ENCODE measurements at regions not wholly inside any gene's neighbourhood (a gene's known extent, or its start where the extent isn't known, plus 50 kb on each side); places are given as distances from the start of the nearest gene placed in this dataset.
"Not testable (repeated sequence)": the region's sequence is repeated elsewhere in the genome, so short reads cannot be mapped to it uniquely, and the experiment has no call there.

GRCh38 chr17:77623321-77623720 lies 335.2 kb upstream of the TNRC6C start:
- Mint-ChIP-seq H3K9me3 (peaks cover 37% of the 10 kb centered on the region), H3K27me3 (ENCODE audit: low read depth) (peaks cover 13% of the 10 kb centered on the region)
- H3K4me1 Mint-ChIP-seq (ENCODE audit: low read depth); DNase-seq (ENCODE audit: low spot score); intact Hi-C loops (cut with micrococcal nuclease); H3K27ac Mint-ChIP-seq; H3K4me3 Mint-ChIP-seq (ENCODE audit: low read depth); H3K36me3 Mint-ChIP-seq (ENCODE audit: low read depth): not testable (repeated sequence)

- DNase-seq (ENCODE audit: low spot score) = no peak
- H3K36me3 Mint-ChIP-seq (ENCODE audit: low read depth) = no peaks in the 10 kb centered on the region
- intact Hi-C loops (cut with micrococcal nuclease) = no loop called here
- peaks cover 28% of the 10 kb centered on the region for H3K9me3 Mint-ChIP-seq
- H3K4me1 Mint-ChIP-seq (ENCODE audit: low read depth) = no peaks in the 10 kb centered on the region
- H3K27me3 Mint-ChIP-seq (ENCODE audit: low read depth) = peaks cover 14% of the 10 kb centered on the region
- H3K4me3 Mint-ChIP-seq (ENCODE audit: low read depth) = no peak overlapping the region
- no peak overlapping the region for H3K27ac Mint-ChIP-seq
Observed at GRCh38 chr17:77628035-77628434, 330.5 kb upstream of the TNRC6C start.

DNA sequence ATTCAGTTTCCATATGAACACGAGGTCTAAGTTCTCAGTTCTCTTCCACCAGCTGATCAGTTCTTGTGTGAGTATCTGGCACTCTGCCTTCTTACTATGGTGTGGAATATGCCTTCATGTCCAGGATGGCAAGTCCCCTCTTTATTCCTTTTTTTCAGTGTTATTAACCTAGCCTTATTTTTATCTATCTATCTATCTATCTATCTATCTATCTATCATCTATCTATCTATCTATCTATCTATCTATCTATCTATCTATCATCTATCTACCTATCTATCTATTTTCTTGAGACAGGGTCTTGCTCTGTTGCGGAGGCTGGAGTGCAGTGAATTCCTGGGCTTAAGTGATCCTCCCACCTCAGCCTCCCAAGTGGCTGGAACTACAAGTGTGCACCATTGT lies 329.2 kb upstream of the TNRC6C start:
- H3K36me3 Mint-ChIP-seq (ENCODE audit: low read depth); H3K27ac Mint-ChIP-seq; H3K4me1 Mint-ChIP-seq (ENCODE audit: low read depth); H3K4me3 Mint-ChIP-seq (ENCODE audit: low read depth); intact Hi-C loops (cut with micrococcal nuclease); DNase-seq (ENCODE audit: low spot score): not testable (repeated sequence)
- H3K9me3 Mint-ChIP-seq = peaks cover 28% of the 10 kb centered on the region
- H3K27me3 Mint-ChIP-seq (ENCODE audit: low read depth) = peaks cover 14% of the 10 kb centered on the region

GRCh38 chr17:77631307-77631706 lies 327.2 kb upstream of the TNRC6C start:
- Mint-ChIP-seq H3K9me3 (peaks cover 23% of the 10 kb centered on the region), H3K27me3 (ENCODE audit: low read depth) (peaks cover 11% of the 10 kb centered on the region), H3K4me3 (ENCODE audit: low read depth) (no peak overlapping the region), H3K4me1 (ENCODE audit: low read depth) (peaks cover 20% of the 10 kb centered on the region), H3K36me3 (ENCODE audit: low read depth) (no peaks in the 10 kb centered on the region), H3K27ac (no peak overlapping the region)
- no peak for DNase-seq (ENCODE audit: low spot score)
- intact Hi-C loops (cut with micrococcal nuclease) = no loop called here

DNA sequence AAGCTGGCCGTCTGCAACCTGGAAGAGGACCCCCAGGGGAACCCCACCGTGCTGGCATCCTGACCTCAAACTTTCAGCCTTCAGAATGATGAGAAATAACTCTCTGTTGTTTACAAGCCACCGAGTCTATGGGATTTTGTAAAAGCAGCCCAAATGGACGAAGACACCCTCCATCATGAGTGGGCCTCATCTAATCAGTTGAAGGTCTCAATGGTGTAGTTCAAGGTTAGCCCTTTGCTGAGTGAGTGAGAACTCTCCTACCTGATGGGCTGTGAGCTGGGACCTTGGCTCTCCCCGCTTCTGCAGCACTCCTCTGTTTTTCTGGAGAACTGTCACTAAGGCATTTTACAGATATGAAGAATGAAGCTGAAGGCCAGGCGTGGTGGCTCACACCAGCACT lies 325.9 kb upstream of the TNRC6C start:
- Mint-ChIP-seq H3K27me3 (ENCODE audit: low read depth) (peaks cover 5% of the 10 kb centered on the region), H3K27ac (no peak overlapping the region), H3K4me1 (ENCODE audit: low read depth) (peaks cover 20% of the 10 kb centered on the region), H3K36me3 (ENCODE audit: low read depth) (no peaks in the 10 kb centered on the region), H3K4me3 (ENCODE audit: low read depth) (no peak overlapping the region), H3K9me3 (peaks cover 10% of the 10 kb centered on the region)
- intact Hi-C loops (cut with micrococcal nuclease) = no loop called here
- DNase-seq (ENCODE audit: low spot score) = no peak

DNA sequence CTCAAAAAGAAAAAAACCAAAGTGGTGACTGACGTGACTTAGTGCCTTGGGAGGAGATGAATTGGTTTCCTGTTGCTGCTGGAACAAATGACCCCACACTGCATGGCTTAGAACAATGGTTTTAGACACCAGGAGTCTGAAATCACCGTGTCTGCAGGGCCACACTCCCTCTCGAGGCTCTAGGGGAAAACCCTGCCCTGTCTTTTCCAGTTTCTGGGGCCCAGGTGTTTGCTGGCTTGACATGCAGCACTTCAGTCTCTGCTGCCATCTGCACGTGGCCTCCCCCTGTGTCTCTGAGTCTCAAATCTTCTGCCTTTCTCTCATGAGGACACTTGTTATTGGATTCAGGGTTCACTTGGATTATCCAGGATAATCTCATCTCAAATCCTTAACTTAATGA lies 323.8 kb upstream of the TNRC6C start:
- H3K4me1 Mint-ChIP-seq (ENCODE audit: low read depth) = peaks cover 24% of the 10 kb centered on the region
- no peaks in the 10 kb centered on the region for H3K36me3 Mint-ChIP-seq (ENCODE audit: low read depth)
- peak; percentile 35 for DNase-seq (ENCODE audit: low spot score)
- intact Hi-C loops (cut with micrococcal nuclease) = loop anchor here (1.0 kb wide), 2 partner anchors 11 to 32 kb away; no protein-coding TSS in a partner anchor
- no peak overlapping the region for H3K4me3 Mint-ChIP-seq (ENCODE audit: low read depth)
- H3K27ac Mint-ChIP-seq = peak overlapping the region; percentile 57
- H3K9me3 Mint-ChIP-seq = no peaks in the 10 kb centered on the region
- no peaks in the 10 kb centered on the region for H3K27me3 Mint-ChIP-seq (ENCODE audit: low read depth)

DNA sequence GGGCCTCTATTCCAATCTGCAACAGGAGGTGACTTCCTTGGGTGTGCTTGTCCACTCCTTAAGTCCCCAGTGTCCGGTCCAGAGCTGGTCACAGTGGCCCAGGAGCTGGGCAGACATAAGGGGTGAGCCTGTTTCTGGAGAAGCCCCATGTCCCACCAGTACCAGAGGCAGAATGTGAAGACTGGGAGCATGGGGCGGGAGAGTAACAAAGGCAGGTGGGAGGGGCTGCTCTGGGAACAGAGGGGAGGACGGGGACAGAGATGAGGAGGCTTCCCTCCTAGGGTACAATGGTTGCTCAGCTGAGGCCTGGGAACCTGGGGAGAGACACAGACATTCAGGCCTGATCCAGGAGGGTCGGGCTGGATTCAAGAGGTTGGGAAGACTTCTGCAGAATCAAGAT lies 323.3 kb upstream of the TNRC6C start:
- H3K9me3 Mint-ChIP-seq = no peaks in the 10 kb centered on the region
- no peak overlapping the region for H3K4me3 Mint-ChIP-seq (ENCODE audit: low read depth)
- H3K4me1 Mint-ChIP-seq (ENCODE audit: low read depth) = peaks cover 27% of the 10 kb centered on the region
- peak overlapping the region; percentile 57 for H3K27ac Mint-ChIP-seq
- no peaks in the 10 kb centered on the region for H3K36me3 Mint-ChIP-seq (ENCODE audit: low read depth)
- DNase-seq (ENCODE audit: low spot score) = no peak
- H3K27me3 Mint-ChIP-seq (ENCODE audit: low read depth) = no peaks in the 10 kb centered on the region
- intact Hi-C loops (cut with micrococcal nuclease) = no loop called here

GRCh38 chr17:77635785-77636184 lies 322.7 kb upstream of the TNRC6C start:
- H3K27me3 Mint-ChIP-seq (ENCODE audit: low read depth); H3K4me3 Mint-ChIP-seq (ENCODE audit: low read depth); H3K36me3 Mint-ChIP-seq (ENCODE audit: low read depth); H3K27ac Mint-ChIP-seq; intact Hi-C loops (cut with micrococcal nuclease); DNase-seq (ENCODE audit: low spot score); H3K9me3 Mint-ChIP-seq: not testable (repeated sequence)
- peaks cover 30% of the 10 kb centered on the region for H3K4me1 Mint-ChIP-seq (ENCODE audit: low read depth)

GRCh38 chr17:77636835-77637817 lies 321.4 kb upstream of the TNRC6C start:
- Mint-ChIP-seq H3K27ac (no peak overlapping the region), H3K9me3 (no peaks in the 10 kb centered on the region), H3K36me3 (ENCODE audit: low read depth) (no peaks in the 10 kb centered on the region), H3K4me3 (ENCODE audit: low read depth) (no peak overlapping the region), H3K4me1 (ENCODE audit: low read depth) (peaks cover 30% of the 10 kb centered on the region), H3K27me3 (ENCODE audit: low read depth) (no peaks in the 10 kb centered on the region)
- DNase-seq (ENCODE audit: low spot score) = no peak
- intact Hi-C loops (cut with micrococcal nuclease) = no loop called here

GRCh38 chr17:77637818-77638575 lies 320.5 kb upstream of the TNRC6C start:
- Mint-ChIP-seq H3K9me3 (no peaks in the 10 kb centered on the region), H3K4me1 (ENCODE audit: low read depth) (peaks cover 30% of the 10 kb centered on the region), H3K27ac (no peak overlapping the region), H3K27me3 (ENCODE audit: low read depth) (no peaks in the 10 kb centered on the region), H3K36me3 (ENCODE audit: low read depth) (no peaks in the 10 kb centered on the region), H3K4me3 (ENCODE audit: low read depth) (no peak overlapping the region)
- DNase-seq (ENCODE audit: low spot score) = no peak
- intact Hi-C loops (cut with micrococcal nuclease) = no loop called here

DNA sequence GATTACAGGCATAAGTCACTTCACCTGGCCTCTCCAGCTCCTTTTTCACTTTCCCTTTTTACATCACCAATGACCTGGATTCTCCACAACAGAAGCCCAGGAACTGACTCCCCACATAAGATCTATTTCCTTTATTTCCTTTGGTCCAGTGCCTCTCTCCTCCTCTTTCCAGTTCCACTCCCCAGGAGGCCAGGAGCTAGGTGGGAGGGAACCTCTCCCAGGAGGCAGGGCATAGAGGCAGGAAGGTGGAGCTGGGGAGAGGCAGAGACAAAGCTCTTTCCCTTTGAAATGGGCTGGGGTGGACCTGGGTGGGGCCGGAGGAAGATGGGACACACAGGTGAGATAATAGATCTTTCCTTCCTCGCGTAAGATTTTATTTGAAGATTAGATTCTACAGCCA lies 318.3 kb upstream of the TNRC6C start:
- intact Hi-C loops (cut with micrococcal nuclease) = no loop called here
- Mint-ChIP-seq H3K4me1 (ENCODE audit: low read depth) (peaks cover 35% of the 10 kb centered on the region), H3K9me3 (no peaks in the 10 kb centered on the region), H3K27me3 (ENCODE audit: low read depth) (no peaks in the 10 kb centered on the region), H3K4me3 (ENCODE audit: low read depth) (no peak overlapping the region), H3K27ac (no peak overlapping the region), H3K36me3 (ENCODE audit: low read depth) (no peaks in the 10 kb centered on the region)
- no peak for DNase-seq (ENCODE audit: low spot score)

DNA sequence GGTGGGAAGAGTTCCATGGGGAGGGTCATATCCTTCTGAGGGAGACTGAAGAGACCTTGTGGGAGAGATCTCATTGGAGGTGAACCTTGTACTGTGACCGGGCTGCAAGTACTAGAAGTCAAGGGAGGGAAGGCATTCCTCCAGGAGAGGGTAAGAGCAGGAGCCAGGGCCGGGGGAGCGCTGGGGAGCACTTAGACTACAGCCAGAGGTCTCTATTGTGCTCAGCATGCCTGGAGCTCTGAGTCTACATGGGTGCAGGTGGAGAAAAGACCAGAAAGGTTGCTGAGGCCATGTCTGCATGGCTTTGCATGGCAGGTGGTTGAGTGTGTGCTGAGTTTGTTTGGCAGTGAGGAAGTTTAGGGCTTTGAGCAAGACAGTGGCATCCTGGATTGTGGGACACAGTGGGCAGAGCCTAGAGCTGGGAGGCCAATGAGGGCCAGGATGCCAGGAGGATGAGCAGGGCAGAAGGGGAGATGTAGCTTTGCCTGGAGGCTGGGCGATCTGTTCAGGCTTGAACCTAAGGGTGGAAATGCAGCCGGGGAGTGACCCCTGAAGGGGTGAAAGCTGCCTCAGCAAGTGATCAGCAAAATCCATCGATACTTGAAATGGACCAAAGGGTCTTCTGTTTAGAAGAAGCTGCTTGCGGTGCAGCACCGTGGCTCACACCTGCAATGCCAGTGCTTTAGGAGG lies 317.4 kb upstream of the TNRC6C start:
- Mint-ChIP-seq H3K27ac (no peak overlapping the region), H3K27me3 (ENCODE audit: low read depth) (no peaks in the 10 kb centered on the region), H3K4me3 (ENCODE audit: low read depth) (no peak overlapping the region), H3K36me3 (ENCODE audit: low read depth) (no peaks in the 10 kb centered on the region), H3K9me3 (no peaks in the 10 kb centered on the region), H3K4me1 (ENCODE audit: low read depth) (peaks cover 32% of the 10 kb centered on the region)
- DNase-seq (ENCODE audit: low spot score) = no peak
- intact Hi-C loops (cut with micrococcal nuclease) = no loop called here

All from activated T-helper 2 cell treated with anti-CD3 and anti-CD28 coated beads, Interferon-gamma antibody, Interleukin-2, Interleukin-4, amounts not matched to agents 10 μg/mL and 5 μg/mL and 100 μg/mL, durations not matched to agents 14 hours and 24 hours and 36 hours (primary cell).